Astrocyte (in vitro differentiated cells and primary cell): ENCODE measurements at regions not wholly inside any gene's neighbourhood (a gene's known extent, or its start where the extent isn't known, plus 50 kb on each side); places are given as distances from the start of the nearest gene placed in this dataset.

Source experiments
- DNase-seq: peaks from one replicate; pipeline ENCODE4 v3.0.0-alpha.2; 2010; ENCODE audit warnings: low read depth
- FAIRE-seq: peaks from 2 replicates; lab custom pipeline; 2011; peaks lifted over from hg19 to GRCh38; lab: Jason Lieb, UNC
- H2AFZ ChIP-seq: 2 replicates; pipeline ENCODE4 v1.6.0; 2012; ENCODE audit warnings: low read depth, low read length, inconsistent platforms
- H3K27ac ChIP-seq: 2 replicates; pipeline ENCODE4 v1.5.1; 2011; ENCODE audit warnings: low read depth, low read length, inconsistent platforms
- H3K27me3 ChIP-seq: 2 replicates; pipeline ENCODE4 v1.6.0; 2011; ENCODE audit warnings: low read length, inconsistent platforms; ENCODE audit not compliant: insufficient read depth
- H3K36me3 ChIP-seq: 2 replicates; pipeline ENCODE4 v1.5.1; 2011; ENCODE audit warnings: low read length, inconsistent platforms; ENCODE audit not compliant: insufficient read depth
- H3K4me1 ChIP-seq: 2 replicates; pipeline ENCODE4 v1.5.1; 2011; ENCODE audit warnings: low read length, inconsistent platforms; ENCODE audit not compliant: insufficient read depth
- H3K4me2 ChIP-seq: 2 replicates; pipeline ENCODE4 v1.6.0; 2012; ENCODE audit warnings: low read length, inconsistent platforms
- H3K4me3 ChIP-seq: 2 replicates; pipeline ENCODE4 v1.5.1; 2011; ENCODE audit warnings: low read depth, mild to moderate bottlenecking, low read length, inconsistent platforms; ENCODE audit not compliant: insufficient read depth
- H3K79me2 ChIP-seq: 2 replicates; pipeline ENCODE4 v1.6.0; 2012; ENCODE audit warnings: mild to moderate bottlenecking, low read length, inconsistent platforms; ENCODE audit not compliant: insufficient read depth
- H3K9ac ChIP-seq: 2 replicates; pipeline ENCODE4 v1.6.0; 2012; ENCODE audit warnings: mild to moderate bottlenecking, low read length, inconsistent platforms
- H3K9me3 ChIP-seq: 2 replicates; pipeline ENCODE4 v1.5.1; 2012; ENCODE audit warnings: low read depth, mild to moderate bottlenecking, low read length, inconsistent platforms; ENCODE audit not compliant: insufficient read depth
- H4K20me1 ChIP-seq: 2 replicates; pipeline ENCODE4 v1.6.0; 2012; ENCODE audit warnings: low read length, inconsistent platforms; ENCODE audit not compliant: insufficient read depth
- H3K27ac Mint-ChIP-seq: one replicate; pipeline ENCODE4 v1.8.0; 2021; ENCODE audit warnings: mild to moderate bottlenecking, mixed read lengths; ENCODE audit not compliant: unreplicated experiment
- H3K27me3 Mint-ChIP-seq: one replicate; pipeline ENCODE4 v1.8.0; 2021; ENCODE audit warnings: low read depth, mixed read lengths; ENCODE audit not compliant: unreplicated experiment
- H3K36me3 Mint-ChIP-seq: one replicate; pipeline ENCODE4 v1.8.0; 2021; ENCODE audit warnings: low read depth, mixed read lengths; ENCODE audit not compliant: unreplicated experiment
- H3K4me1 Mint-ChIP-seq: one replicate; pipeline ENCODE4 v1.8.0; 2021; ENCODE audit warnings: low read depth, mixed read lengths; ENCODE audit not compliant: unreplicated experiment
- H3K4me3 Mint-ChIP-seq: one replicate; pipeline ENCODE4 v1.8.0; 2021; ENCODE audit warnings: mild to moderate bottlenecking, moderate library complexity, mixed read lengths; ENCODE audit not compliant: unreplicated experiment
- H3K9me3 Mint-ChIP-seq: one replicate; pipeline ENCODE4 v1.8.0; 2021; ENCODE audit warnings: mild to moderate bottlenecking, mixed read lengths; ENCODE audit not compliant: unreplicated experiment
- EZH2 ChIP-seq: IDR thresholded peaks from 2 replicates; pipeline ENCODE4 v1.6.1; 2012; ENCODE audit warnings: mild to moderate bottlenecking, low read length, inconsistent platforms; ENCODE audit not compliant: insufficient read depth
- TF ChIP-seq, protein P1 (sequence below): IDR thresholded peaks from 2 replicates; pipeline ENCODE4 v1.5.1; 2011; ENCODE audit warnings: low read depth, mild to moderate bottlenecking, inconsistent platforms, low read length, moderate library complexity; ENCODE audit not compliant: insufficient read depth

DNA sequence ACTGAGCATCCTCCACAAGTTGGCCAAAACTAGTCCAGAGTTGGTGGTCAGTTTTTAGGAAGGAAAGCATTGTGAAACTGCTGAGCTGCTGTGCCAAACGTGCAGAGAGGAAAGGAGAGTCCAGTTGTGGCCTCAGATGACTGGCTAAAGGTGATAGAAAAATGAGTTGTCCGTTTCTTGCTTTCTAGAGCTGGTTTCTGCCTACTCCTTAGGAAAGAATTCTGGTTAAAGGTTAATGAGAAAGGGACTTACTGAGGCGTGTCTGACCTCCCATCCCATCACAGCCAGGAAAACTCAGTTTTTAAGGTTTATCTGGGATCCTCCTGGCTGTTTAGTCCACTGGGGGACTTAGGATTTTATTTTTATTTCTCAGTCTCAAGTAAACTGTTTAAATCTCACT is 1186.3 kb downstream of the UQCRFS1 start:
- no peak for FAIRE-seq
- TF ChIP-seq EZH2: no peak
- TF ChIP-seq, protein P1, sequence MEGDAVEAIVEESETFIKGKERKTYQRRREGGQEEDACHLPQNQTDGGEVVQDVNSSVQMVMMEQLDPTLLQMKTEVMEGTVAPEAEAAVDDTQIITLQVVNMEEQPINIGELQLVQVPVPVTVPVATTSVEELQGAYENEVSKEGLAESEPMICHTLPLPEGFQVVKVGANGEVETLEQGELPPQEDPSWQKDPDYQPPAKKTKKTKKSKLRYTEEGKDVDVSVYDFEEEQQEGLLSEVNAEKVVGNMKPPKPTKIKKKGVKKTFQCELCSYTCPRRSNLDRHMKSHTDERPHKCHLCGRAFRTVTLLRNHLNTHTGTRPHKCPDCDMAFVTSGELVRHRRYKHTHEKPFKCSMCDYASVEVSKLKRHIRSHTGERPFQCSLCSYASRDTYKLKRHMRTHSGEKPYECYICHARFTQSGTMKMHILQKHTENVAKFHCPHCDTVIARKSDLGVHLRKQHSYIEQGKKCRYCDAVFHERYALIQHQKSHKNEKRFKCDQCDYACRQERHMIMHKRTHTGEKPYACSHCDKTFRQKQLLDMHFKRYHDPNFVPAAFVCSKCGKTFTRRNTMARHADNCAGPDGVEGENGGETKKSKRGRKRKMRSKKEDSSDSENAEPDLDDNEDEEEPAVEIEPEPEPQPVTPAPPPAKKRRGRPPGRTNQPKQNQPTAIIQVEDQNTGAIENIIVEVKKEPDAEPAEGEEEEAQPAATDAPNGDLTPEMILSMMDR: no peak
- no peak overlapping the region for H3K27ac ChIP-seq
- no peak overlapping the region for H2AFZ ChIP-seq
- Mint-ChIP-seq H3K27me3 (no peaks in the 10 kb centered on the region), H3K9me3 (peaks cover 2% of the 10 kb centered on the region), H3K27ac (no peak overlapping the region), H3K36me3 (no peaks in the 10 kb centered on the region), H3K4me3 (no peak overlapping the region), H3K4me1 (peaks cover 14% of the 10 kb centered on the region)
- H3K9ac ChIP-seq: no peak overlapping the region
- H3K27me3 ChIP-seq: no peaks in the 10 kb centered on the region
- no peaks in the 10 kb centered on the region for H3K79me2 ChIP-seq
- DNase-seq: peak; percentile 16
- peaks cover 4% of the 10 kb centered on the region for H3K4me1 ChIP-seq
- no peaks in the 10 kb centered on the region for H3K36me3 ChIP-seq
- no peaks in the 10 kb centered on the region for H4K20me1 ChIP-seq
- no peak overlapping the region for H3K4me3 ChIP-seq
- no peak overlapping the region for H3K4me2 ChIP-seq
- no peaks in the 10 kb centered on the region for H3K9me3 ChIP-seq

DNA sequence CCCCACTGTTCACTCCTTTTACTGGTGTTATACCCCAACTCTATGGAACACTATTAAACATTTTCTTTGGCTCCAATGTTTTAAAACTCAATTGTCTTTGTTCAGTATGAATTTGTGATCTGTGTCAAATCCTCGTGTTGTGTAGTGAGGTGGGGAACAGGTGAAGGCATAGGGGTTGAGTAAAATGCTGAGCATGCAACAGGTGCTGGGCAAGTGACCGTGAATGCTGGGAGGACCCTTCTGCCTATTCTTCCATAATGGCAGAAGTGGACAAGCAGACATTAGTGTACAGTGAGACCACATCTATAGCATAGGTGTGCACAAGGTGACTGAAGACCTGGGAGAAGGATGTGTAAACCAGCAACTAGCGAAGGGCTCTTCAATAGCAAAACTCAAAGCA is 1188.0 kb downstream of the UQCRFS1 start:
- FAIRE-seq: no peak

DNA sequence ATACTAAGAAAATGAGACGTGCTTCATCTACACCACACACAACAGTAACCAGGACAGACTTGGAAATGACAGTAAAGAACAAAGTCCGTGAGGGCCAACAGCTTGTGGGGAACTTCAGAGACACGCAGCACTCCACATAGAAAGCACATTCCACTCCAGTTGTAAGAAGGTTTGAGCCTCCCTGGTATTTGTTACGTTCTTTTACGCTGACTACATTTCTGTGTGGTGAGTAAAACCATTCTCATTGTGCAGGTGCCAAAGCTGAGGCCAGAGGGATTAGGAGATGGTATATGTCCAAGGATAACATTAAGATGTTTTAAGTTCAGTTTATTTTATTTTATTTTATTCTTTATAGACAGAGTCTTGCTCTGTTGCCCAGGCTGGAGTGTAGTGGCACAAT is 1189.9 kb downstream of the UQCRFS1 start:
- H3K4me3 Mint-ChIP-seq: no peak overlapping the region
- H3K27me3 ChIP-seq: no peaks in the 10 kb centered on the region
- peak overlapping the region; percentile 41 for H3K4me2 ChIP-seq
- H3K4me1 Mint-ChIP-seq: peaks cover 15% of the 10 kb centered on the region
- H3K4me1 ChIP-seq: peaks cover 4% of the 10 kb centered on the region
- H3K36me3 ChIP-seq: no peaks in the 10 kb centered on the region
- peak; percentile 26 for FAIRE-seq
- peak overlapping the region; percentile 91 for H3K27ac Mint-ChIP-seq
- no peaks in the 10 kb centered on the region for H3K9me3 ChIP-seq
- no peak overlapping the region for H2AFZ ChIP-seq
- H4K20me1 ChIP-seq: no peaks in the 10 kb centered on the region
- peaks cover 15% of the 10 kb centered on the region for H3K27me3 Mint-ChIP-seq
- H3K27ac ChIP-seq: peak overlapping the region; percentile 55
- no peaks in the 10 kb centered on the region for H3K79me2 ChIP-seq
- no peaks in the 10 kb centered on the region for H3K9me3 Mint-ChIP-seq
- no peak overlapping the region for H3K4me3 ChIP-seq
- DNase-seq: peak; percentile 97
- no peaks in the 10 kb centered on the region for H3K36me3 Mint-ChIP-seq
- H3K9ac ChIP-seq: peak overlapping the region; percentile 59
- TF ChIP-seq, protein P1: no peak
- TF ChIP-seq EZH2: no peak

More for the DNA sequence above, 1188.0 kb downstream of the UQCRFS1 start:
- no peak overlapping the region for H3K4me3 ChIP-seq
- no peaks in the 10 kb centered on the region for H3K36me3 ChIP-seq
- Mint-ChIP-seq H3K4me1 (peaks cover 15% of the 10 kb centered on the region), H3K9me3 (no peaks in the 10 kb centered on the region), H3K27ac (no peak overlapping the region), H3K4me3 (no peak overlapping the region), H3K36me3 (no peaks in the 10 kb centered on the region), H3K27me3 (peaks cover 4% of the 10 kb centered on the region)
- no peaks in the 10 kb centered on the region for H3K9me3 ChIP-seq
- no peaks in the 10 kb centered on the region for H4K20me1 ChIP-seq
- peaks cover 4% of the 10 kb centered on the region for H3K4me1 ChIP-seq
- H2AFZ ChIP-seq: no peak overlapping the region
- no peak for DNase-seq
- no peaks in the 10 kb centered on the region for H3K27me3 ChIP-seq
- no peak overlapping the region for H3K9ac ChIP-seq
- H3K4me2 ChIP-seq: no peak overlapping the region
- no peaks in the 10 kb centered on the region for H3K79me2 ChIP-seq
- no peak for TF ChIP-seq EZH2
- TF ChIP-seq, protein P1: no peak
- H3K27ac ChIP-seq: no peak overlapping the region
